ENCODE measurements at regions not wholly inside any gene's neighbourhood (a gene's known extent, or its start where the extent isn't known, plus 50 kb on each side); places are given as distances from the start of the nearest gene placed in this dataset.
"Not testable (repeated sequence)": the region's sequence is repeated elsewhere in the genome, so short reads cannot be mapped to it uniquely, and the experiment has no call there.

DNA sequence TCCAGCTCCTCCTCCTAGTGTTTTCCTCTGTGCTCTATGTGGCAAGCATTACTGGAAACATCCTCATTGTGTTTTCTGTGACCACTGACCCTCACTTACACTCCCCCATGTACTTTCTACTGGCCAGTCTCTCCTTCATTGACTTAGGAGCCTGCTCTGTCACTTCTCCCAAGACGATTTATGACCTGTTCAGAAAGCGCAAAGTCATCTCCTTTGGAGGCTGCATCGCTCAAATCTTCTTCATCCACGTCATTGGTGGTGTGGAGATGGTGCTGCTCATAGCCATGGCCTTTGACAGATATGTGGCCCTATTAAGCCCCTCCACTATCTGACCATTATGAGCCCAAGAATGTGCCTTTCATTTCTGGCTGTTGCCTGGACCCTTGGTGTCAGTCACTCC is 64.0 kb downstream of the OR4F15 start:
- not testable (repeated sequence) for H3K4me3 ChIP-seq (ENCODE audit: low read depth, low read length); DNase-seq (ENCODE audit: low read depth)

- DNase-seq (ENCODE audit: low read depth): peak; percentile 9
- peak; percentile 8 for TF ChIP-seq CTCF (IDR thresholded peaks at IDR 0.05; ENCODE audit: low read depth, low read length)
- not testable (repeated sequence) for H3K4me3 ChIP-seq (ENCODE audit: low read depth, low read length)
Observed at GRCh38 chr15:101877649-101878048, 65.6 kb downstream of the OR4F15 start.

DNA sequence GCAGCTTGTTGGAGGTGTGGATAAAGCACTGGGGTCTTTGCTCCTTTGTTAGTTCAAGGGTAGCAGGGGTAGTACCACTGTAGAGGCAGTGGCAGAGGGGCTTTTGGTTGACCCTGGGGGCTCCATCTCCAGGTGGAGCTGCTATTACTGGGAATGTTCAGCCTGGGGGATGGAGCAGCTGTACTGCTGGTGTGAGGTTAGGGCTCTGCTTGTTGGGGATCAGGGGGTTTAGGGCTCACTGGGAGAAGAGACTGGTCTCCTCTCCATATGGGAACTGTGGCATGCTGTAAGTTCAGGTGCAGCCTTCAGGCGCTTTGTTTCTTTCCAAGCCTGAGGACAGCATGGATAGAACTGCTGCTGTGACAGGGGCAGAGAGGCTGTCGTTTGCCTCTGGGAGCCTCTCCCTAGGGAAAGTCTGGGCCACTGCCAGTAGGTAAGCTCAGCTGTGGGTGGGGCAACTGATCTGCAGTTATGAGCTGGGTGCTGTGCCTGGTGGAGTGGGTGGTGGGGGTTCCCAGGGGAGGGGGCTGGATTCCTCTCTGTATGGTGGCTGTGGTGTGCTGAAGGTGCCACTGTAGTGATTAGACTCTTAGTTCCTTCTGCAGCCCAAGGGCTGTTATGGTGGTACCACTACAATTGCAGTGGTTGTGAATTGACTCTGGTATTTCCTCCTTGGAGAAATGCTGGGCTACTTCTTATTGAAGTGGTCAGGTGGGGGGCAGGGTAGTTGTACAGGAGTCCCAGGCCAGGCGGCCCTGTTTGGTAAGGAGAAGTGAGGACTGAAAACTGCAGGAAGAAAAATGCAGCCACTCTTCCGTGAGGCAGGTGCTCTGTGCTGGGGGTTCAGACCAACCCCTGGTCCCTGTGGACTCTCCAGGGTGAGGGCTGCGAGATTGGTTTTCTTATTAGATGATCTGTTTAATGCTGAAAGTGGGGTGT is 100.6 kb downstream of the OR4F15 start:
- not testable (repeated sequence) for DNase-seq (ENCODE audit: low read depth); H3K4me3 ChIP-seq (ENCODE audit: low read depth, low read length)

DNA sequence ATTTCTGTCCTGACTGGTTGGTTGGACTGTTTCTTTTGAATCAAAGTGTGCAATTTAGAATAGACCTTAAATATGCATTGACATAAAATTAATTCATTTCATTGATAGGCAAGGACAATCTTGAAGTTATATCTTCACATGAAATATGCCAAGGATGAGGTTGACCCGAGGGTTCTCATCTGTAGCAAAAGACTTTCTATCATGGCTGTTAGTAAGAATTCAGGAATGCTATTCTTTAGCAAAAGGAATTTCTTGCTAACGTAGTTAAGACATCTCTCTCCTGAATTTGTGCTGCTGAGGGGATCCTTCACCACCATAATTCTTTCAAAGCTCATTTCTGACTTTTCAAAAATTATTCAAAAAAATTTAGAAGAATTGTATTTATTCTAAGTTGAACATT is 112.6 kb downstream of the OR4F15 start:
- not testable (repeated sequence) for H3K4me3 ChIP-seq (ENCODE audit: low read depth, low read length); DNase-seq (ENCODE audit: low read depth)

DNA sequence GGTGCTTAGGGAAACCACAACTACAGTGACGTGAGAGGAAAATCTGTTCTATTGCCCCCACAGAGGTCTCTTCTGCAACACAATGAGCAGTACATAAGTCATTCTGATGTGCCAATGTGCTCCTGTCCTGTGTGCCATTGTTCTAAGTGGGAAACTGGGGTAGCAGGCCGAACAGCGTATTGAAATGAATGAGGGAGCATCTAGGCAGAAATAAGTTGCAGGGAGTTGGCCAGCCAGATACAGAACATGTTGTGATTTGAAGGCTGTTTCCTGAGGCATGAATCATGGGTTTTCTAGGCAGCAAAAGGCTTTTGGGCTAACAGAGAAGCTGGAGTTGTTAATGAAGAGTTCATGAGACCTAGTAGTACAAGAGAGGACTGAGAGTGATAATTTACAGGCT is 122.5 kb downstream of the OR4F15 start:
- not testable (repeated sequence) for H3K4me3 ChIP-seq (ENCODE audit: low read depth, low read length); DNase-seq (ENCODE audit: low read depth)

- not testable (repeated sequence) for H3K4me3 ChIP-seq (ENCODE audit: low read depth, low read length)
Observed at GRCh38 chr15:101937362-101937761, 125.4 kb downstream of the OR4F15 start.

DNA sequence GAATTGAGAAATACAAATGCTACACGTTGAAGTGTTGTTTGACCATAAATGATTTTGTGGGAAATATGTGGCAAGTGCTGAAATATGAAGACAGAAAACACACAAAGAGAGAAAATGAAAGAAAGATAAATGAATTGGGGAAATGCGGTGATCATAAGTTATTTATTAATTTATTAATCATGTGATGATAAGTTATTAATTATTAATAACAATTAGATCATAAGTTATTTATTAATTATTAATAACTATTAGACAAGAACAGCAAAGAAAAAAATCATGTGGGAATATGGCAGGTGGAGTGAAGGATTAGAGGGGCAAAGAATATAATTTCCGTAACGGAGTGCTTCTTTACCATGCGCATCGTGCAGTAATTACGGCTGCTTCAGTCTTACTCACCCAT is 126.6 kb downstream of the OR4F15 start:
- not testable (repeated sequence) for DNase-seq (ENCODE audit: low read depth); H3K4me3 ChIP-seq (ENCODE audit: low read depth, low read length)

More at GRCh38 chr15:101937362-101937761, 125.4 kb downstream of the OR4F15 start:
- DNase-seq (ENCODE audit: low read depth): not testable (repeated sequence)

DNA sequence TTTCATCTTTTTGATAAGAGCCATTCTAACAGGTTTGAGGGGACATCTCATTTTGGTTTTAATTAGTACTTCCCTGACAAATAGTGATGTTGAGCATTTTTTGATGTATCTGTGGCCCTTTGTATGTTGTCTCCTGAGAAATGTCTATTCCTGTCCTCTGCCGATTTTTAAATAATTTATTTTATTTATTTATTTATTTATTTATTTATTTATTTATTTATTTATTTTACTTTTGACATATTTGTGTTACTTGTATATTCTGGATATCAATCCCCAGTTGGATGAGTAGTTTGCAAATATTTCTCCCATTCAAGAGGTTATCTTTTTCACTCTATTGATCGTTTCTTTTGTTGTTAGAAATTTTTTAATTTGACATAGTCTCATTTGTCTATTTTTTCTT is 133.9 kb downstream of the OR4F15 start:
- not testable (repeated sequence) for H3K4me3 ChIP-seq (ENCODE audit: low read depth, low read length); DNase-seq (ENCODE audit: low read depth)

DNA sequence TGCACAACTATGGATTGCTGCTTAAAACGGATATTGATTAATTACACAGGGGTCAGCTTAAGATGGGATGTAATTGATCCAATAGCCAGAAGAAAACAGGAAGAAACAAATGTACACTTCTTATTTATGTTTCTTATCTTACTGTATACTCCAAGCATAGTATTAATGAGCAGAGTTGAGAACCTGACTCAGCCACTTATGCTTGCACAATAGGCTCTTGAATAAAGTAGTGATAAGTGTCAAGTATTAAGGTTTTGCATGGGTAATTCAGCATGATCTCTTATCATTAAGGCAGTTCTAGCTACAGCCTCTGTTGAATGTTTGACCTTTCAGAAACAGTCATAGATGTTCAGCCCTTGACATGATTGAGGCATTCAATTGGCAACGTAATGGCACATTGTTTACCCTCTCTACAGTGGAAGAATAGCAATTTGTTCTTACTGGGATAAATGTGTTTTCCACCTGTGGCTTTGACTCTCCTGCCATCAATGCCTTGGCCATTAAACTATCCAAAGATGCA is 136.5 kb downstream of the OR4F15 start:
- not testable (repeated sequence) for DNase-seq (ENCODE audit: low read depth); H3K4me3 ChIP-seq (ENCODE audit: low read depth, low read length)

DNA sequence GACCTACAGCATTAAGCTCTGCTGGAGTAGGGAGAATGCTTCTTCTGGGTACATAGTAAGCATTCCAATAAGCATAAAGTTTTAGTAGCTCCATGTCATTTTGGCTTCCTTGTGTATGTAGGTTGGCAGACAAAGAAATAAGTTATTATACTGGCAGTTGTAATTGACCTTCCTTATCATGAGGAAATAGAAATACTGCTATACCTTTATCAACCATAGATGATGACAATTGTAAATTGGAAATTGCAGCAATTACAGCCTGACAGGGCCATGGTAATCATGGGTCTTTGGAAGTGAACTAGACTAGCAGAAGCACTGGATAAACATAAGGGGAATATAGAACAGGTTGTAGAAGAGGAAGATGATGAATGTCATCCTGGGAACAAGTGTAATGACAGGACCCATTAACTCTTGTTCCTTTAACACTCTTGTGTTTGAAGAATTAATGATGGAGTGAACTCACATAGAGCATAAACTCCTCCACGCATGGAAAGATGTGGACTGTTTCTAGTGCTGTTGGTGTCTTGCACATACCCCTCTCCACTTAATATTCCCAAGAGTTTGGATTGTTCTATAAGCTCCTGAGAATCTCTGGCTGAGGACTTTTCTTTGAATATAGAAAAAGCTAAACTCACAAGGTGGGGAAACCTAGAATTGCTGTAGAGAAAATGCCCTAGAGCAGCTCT is 137.5 kb downstream of the OR4F15 start:
- H3K4me3 ChIP-seq (ENCODE audit: low read depth, low read length); DNase-seq (ENCODE audit: low read depth): not testable (repeated sequence)

DNA sequence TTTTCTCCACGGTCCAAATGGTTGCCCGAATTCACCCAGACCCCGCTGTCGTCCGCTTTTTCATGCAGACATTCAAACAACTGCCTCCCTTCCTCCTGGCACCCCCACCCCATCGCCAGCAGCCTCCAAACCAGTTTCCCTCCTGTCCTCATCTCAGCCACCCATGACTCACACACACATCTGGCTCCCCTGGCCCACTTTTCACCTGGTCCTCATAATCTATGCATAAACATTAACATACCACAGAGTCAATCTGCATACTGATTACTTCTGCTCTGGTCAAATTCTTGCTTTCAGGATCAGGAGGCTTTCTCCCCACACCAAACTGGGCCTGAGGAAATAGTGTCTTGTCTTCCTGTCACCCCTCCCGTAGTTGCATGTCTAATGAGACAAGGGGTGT is 142.0 kb downstream of the OR4F15 start:
- H3K4me3 ChIP-seq (ENCODE audit: low read depth, low read length); DNase-seq (ENCODE audit: low read depth): not testable (repeated sequence)

- not testable (repeated sequence) for DNase-seq (ENCODE audit: low read depth); H3K4me3 ChIP-seq (ENCODE audit: low read depth, low read length)
Observed at GRCh38 chr15:101955840-101956239, 143.8 kb downstream of the OR4F15 start.

DNA sequence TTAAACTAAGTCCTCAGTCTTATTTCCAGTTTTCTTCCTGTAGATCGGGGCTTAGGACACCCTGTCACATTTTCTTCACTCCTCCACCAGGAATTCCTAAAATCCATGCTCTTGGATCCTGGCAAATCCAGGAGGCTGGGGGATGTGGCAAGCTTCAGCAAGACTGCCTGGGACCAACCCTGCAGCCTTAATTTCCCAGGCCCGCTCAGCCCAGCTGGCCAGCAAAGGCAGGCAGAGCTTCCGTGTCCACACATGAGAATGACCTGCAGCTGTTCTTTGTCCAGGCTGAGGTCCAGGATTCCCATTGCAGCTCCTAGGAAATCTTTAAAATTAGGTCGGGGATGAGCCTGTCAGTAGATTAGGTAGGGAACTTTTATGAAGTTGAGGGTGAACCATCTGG is 146.7 kb downstream of the OR4F15 start:
- not testable (repeated sequence) for H3K4me3 ChIP-seq (ENCODE audit: low read depth, low read length); DNase-seq (ENCODE audit: low read depth)

DNA sequence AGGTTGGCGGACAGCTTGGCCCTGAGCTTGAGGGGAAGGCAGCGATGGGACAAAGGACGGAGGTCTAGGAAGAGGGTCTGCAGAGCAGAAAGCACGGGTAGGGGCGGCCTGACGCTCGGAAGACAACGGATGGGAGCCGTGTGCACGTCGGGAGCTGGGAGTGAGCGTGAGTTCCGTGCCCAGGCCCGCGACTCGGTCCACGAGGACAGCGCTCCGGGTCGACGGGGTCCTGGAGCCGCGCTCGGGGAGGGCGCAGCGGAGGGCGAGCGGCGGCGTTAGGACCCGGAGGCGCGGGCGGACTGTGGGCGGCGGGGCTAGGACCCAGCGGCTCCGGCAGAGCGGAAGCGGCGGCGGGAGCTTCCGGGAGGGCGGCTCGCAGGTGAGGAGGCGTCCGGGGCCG is 149.3 kb downstream of the OR4F15 start:
- not testable (repeated sequence) for DNase-seq (ENCODE audit: low read depth); H3K4me3 ChIP-seq (ENCODE audit: low read depth, low read length)

DNA sequence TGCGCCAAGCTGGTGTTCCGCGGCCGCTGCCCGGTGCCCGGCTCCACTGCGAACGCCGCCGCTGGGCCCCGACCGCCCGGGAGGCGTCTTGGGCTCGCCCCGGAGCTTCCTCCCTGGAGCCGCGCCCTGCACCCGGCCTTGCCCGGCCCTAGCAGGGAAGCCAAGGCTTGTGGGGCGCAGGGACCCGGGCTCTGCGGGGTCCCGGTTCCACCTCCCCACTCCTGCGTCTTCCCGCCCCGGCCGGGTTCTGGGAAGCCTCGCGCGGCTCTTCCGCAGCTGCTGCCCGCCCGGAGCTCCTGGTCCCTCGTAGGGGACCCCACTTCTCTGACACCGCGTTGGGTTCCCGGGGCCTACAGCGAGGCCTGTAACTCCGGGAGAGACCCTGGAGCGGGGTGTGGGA is 149.8 kb downstream of the OR4F15 start:
- H3K4me3 ChIP-seq (ENCODE audit: low read depth, low read length); DNase-seq (ENCODE audit: low read depth): not testable (repeated sequence)

DNA sequence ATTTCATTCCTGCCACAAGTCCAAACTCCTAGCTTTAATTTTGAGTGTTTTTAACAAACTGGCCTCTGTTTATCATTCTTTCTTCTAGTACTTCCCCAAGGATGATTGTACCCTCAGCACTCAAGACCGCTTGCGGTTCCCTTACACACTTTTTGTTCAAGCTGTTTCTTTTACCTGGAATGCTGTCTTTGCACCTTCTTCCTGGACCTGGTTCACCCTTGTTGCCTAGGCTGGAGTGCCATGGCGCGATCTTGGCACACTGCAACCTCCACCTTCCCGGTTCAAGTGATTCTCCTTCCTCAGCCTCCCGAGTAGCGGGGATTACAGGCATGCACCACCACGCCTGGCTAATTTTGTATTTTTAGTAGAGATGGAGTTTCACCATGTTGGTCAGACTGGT is 151.7 kb downstream of the OR4F15 start:
- DNase-seq (ENCODE audit: low read depth): not testable (repeated sequence)

GRCh38 chr15:101965353-101965752 is 153.4 kb downstream of the OR4F15 start:
- H3K4me3 ChIP-seq (ENCODE audit: low read depth, low read length); DNase-seq (ENCODE audit: low read depth): not testable (repeated sequence)

More for the DNA sequence above, 151.7 kb downstream of the OR4F15 start:
- not testable (repeated sequence) for H3K4me3 ChIP-seq (ENCODE audit: low read depth, low read length)

GRCh38 chr15:101965860-101966259 is 153.9 kb downstream of the OR4F15 start:
- not testable (repeated sequence) for H3K4me3 ChIP-seq (ENCODE audit: low read depth, low read length); DNase-seq (ENCODE audit: low read depth)

Measured in NB4 (cell line).